NCI-H2196 (cell line): ENCODE measurements at regions not wholly inside any gene's neighbourhood (a gene's known extent, or its start where the extent isn't known, plus 50 kb on each side); places are given as distances from the start of the nearest gene placed in this dataset.
"Not testable (repeated sequence)": the region's sequence is repeated elsewhere in the genome, so short reads cannot be mapped to it uniquely, and the experiment has no call there.

ENCODE experiments used
- DNase-seq: peaks from one replicate; lab custom pipeline; 2025; ENCODE audit not compliant: unreplicated experiment; lab: John Stamatoyannopoulos, UW

DNA sequence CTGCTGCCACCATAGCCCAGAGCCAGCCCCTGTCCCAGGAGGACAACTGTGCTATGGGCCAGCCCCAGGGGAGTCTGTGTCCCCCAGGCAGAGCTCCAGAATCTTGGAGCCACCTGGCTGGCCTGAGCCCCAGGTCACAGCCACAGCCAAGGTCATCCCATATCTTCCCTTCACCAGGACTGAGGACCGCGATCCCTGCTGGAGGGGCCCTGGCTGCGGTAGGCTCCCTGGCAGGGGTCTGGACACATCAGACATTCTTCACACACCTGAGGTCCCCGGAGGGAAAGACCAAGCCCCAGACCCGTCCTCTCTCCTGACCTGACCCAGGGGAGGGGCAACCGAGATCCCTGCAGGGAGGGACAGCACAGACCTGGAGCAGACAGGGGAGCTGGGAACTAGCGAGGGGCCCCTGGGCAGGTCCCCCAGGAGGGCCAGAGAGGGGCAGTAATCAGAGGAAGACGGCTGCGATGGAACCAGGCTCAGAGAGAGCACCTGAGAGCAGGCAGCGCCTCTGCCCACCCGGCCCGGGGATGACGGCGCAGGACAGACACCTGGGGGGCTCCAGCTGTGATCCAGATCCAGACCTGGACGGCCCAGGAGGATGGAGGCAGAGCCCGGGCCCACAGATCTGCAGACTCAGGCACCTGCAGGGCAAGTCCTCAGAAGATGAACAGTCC lies 103.2 kb upstream of the EIF5 start:
- DNase-seq, result no peak

GRCh38 chr14:103231376-103232019 lies 102.5 kb upstream of the EIF5 start:
- no peak for DNase-seq

GRCh38 chr14:103232031-103232808 lies 101.8 kb upstream of the EIF5 start:
- DNase-seq, result peak; percentile 11

- no peak for DNase-seq
Measured at GRCh38 chr14:103232831-103233319, 101.2 kb upstream of the EIF5 start.

GRCh38 chr14:103233328-103233727 lies 100.7 kb upstream of the EIF5 start:
- DNase-seq, result no peak

DNA sequence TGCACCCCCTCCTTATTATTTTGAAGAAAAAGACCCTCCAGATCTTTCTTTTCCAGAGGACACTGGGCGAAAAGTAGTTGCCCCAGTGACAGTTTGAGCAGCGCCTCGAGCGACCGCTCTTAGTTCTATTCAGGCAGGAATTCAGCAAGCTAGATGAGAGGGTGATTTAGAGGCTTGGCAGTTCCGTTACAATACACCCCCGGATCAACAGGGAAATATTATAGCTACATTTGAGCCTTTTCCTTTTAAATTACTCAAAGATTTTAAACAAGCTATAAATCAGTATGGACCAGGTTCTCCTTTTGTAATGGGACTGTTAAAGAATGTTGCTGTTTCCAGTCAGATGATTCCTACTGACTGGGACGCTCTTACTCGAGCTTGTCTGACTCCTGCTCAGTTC lies 99.2 kb upstream of the EIF5 start:
- not testable (repeated sequence) for DNase-seq

- DNase-seq, result not testable (repeated sequence)
Measured at GRCh38 chr14:103235506-103235905, 98.5 kb upstream of the EIF5 start.

GRCh38 chr14:103239751-103240150 lies 94.3 kb upstream of the EIF5 start:
- no peak for DNase-seq

DNA sequence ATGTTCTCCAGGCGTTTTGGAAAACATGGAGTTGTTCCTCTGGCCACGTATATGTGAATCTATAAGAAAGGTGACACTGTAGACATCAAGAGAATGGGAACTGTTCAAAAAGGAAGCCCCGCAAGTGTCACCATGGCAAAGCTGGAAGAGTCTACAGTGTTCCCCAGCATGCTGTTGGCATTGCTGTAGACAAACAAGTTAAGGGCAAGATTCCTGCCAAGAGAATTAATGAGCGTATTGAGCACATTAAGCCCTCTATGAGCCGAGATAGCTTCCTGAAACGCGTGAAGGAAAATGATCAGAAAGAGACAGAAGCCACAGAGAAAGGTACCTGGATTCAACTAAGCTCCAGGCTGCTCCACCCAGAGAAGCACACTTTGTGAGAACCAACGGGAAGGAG lies 92.5 kb upstream of the EIF5 start:
- DNase-seq, result no peak

GRCh38 chr14:103243764-103244737 lies 90.0 kb upstream of the EIF5 start:
- no peak for DNase-seq

GRCh38 chr14:103245624-103246031 lies 88.4 kb upstream of the EIF5 start:
- not testable (repeated sequence) for DNase-seq

- DNase-seq, result no peak
Measured at GRCh38 chr14:103246070-103246469, 88.0 kb upstream of the EIF5 start.

GRCh38 chr14:103247169-103247606 lies 86.8 kb upstream of the EIF5 start:
- DNase-seq, result no peak

GRCh38 chr14:103250181-103250580 lies 83.9 kb upstream of the EIF5 start:
- DNase-seq, result no peak

- no peak for DNase-seq
Measured at GRCh38 chr14:103250874-103251273, 83.2 kb upstream of the EIF5 start.

GRCh38 chr14:103255555-103255954 lies 78.5 kb upstream of the EIF5 start:
- DNase-seq, result no peak

DNA sequence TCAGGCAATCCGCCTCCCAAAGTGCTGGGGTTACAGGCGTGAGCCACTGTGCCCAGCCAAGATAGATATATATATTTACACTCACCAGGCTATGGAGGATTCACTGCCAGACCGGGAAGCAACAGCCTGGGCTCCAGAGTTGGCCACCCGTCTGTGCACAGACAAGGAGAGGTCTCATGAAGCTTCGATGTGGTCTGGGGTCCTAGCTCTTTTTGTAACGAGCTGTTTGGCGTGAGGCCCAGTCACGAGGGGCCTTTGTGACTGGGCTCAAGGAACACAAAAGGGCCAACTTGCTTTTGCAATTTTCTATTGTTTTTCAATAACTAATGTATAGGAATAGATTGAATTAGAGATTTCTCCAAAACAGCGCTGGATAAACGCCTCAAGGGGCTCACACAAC lies 77.6 kb upstream of the EIF5 start:
- no peak for DNase-seq

DNA sequence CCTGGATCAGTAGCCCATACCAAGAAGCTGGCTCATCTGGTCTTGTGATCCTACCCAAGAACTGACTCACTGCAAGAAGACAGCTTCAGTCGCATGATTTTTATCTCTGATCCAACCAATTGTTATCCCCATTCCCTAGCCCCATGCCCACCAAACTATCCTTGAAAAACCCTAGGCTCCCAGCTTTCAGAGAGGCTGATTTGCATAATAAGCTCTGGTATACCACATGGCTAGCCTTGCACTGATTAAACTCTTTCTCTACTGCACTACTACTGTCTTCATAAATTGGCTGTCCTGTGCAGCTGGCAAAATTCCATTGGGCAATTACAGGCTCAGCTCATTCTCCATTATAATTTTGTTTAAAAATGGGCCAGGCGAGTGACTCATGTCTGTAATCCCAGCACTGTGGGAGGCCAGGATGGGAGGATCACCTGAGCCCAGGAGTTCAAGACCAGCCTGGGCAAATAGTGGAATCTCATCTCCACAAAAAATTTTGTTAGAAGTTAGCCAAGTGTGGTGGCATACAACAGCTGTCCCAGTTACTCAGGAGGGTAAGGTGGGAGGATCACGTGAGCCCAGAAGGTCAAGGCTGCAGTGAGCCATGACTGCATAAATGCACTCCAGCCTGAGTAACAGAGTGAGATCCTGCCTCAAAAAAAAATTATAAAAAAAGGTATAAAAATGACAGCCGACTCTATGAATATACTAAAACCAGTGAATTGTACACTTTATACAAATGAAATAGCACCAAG lies 76.7 kb upstream of the EIF5 start:
- no peak for DNase-seq

DNA sequence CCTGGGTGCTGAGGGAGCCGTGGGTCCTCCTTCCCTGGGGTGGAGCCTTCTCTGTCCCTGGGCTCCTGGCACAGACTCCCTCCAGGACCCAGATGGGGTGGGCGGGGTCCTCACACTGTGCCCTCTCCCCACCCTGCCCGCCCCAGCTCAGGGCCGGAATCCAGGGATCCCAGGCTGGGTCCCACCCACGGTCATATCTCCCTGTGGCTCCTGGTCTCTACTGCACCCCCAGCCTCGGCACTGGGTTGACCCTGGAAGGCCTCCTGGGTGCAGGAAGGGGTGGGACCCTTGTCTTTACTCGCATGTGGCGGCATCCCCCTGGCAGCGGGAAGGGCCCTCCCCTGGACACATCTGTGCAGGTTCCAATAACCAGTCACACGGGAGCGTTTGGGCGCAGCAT lies 75.8 kb upstream of the EIF5 start:
- no peak for DNase-seq

DNA sequence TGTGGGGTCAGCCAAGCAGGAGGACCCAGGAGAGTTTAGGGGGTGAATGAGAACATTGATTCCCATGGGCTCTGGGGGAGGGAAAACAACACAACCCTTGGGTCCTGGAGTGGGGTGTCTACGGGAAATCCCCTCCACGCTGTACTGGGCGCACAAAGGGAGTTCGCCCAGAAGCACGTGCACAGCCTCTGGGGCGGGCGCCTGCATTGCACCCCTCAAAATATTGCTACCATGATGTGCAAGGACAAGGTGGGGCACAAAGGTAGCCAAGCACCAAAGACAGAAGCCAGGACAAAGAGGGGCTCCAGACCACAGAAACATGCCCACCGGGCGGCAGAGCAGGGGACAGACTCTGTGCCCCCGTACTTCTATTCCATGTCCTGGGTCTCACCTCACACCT lies 74.9 kb upstream of the EIF5 start:
- no peak for DNase-seq
